OCI-LY1 (cell line): ENCODE measurements at regions not wholly inside any gene's neighbourhood (a gene's known extent, or its start where the extent isn't known, plus 50 kb on each side); places are given as distances from the start of the nearest gene placed in this dataset.

ENCODE experiments used
- EZH2 ChIP-seq: fragments of 200-600 bp; sonication (generic), shearing (Covaris generic); IDR thresholded peaks from 2 replicates; pipeline ENCODE4 v1.8.0; 2017; ENCODE audit warnings: borderline replicate concordance, mixed run types, mild to moderate bottlenecking, antibody characterized with exemption, low read length, moderate library complexity, mixed read lengths
- TF ChIP-seq, protein P1 (sequence below): fragments of 200-600 bp; sonication (generic), shearing (Covaris generic); IDR thresholded peaks from 2 replicates; pipeline ENCODE4 v1.5.1; 2017; ENCODE audit warnings: mild to moderate bottlenecking, antibody characterized with exemption, low read length, moderate library complexity, mixed read lengths

DNA sequence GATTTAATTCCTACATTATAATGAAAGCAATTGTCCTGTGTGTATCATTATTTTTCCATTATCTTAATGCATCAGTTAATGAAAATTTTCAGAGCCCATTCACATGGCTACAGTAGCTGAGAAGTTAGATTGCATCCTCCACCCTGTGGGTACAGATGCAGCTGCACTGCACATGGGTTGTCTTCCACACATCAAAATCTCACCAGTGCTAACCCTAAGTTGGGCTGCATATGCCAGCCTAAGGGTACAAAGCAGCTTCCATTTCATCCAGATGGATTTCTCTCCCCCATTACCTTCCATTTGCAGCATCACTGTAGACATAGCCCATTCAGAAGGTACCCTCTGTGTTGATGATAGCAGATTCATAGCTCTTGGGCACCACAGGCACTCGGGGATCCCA, 74.7 kb upstream of the WDR11 start:
- TF ChIP-seq, protein P1, sequence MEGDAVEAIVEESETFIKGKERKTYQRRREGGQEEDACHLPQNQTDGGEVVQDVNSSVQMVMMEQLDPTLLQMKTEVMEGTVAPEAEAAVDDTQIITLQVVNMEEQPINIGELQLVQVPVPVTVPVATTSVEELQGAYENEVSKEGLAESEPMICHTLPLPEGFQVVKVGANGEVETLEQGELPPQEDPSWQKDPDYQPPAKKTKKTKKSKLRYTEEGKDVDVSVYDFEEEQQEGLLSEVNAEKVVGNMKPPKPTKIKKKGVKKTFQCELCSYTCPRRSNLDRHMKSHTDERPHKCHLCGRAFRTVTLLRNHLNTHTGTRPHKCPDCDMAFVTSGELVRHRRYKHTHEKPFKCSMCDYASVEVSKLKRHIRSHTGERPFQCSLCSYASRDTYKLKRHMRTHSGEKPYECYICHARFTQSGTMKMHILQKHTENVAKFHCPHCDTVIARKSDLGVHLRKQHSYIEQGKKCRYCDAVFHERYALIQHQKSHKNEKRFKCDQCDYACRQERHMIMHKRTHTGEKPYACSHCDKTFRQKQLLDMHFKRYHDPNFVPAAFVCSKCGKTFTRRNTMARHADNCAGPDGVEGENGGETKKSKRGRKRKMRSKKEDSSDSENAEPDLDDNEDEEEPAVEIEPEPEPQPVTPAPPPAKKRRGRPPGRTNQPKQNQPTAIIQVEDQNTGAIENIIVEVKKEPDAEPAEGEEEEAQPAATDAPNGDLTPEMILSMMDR: no peak
- TF ChIP-seq EZH2: no peak
